HK-2 (cell line): ENCODE measurements at regions not wholly inside any gene's neighbourhood (a gene's known extent, or its start where the extent isn't known, plus 50 kb on each side); places are given as distances from the start of the nearest gene placed in this dataset.

Experiments used
- DNase-seq: peaks from one replicate; pipeline ENCODE4 v3.0.0-alpha.2; 2018; ENCODE audit not compliant: unreplicated experiment

GRCh38 chr5:125835293-125836172, 587.7 kb upstream of the GRAMD2B start:
- DNase-seq, result no peak

DNA sequence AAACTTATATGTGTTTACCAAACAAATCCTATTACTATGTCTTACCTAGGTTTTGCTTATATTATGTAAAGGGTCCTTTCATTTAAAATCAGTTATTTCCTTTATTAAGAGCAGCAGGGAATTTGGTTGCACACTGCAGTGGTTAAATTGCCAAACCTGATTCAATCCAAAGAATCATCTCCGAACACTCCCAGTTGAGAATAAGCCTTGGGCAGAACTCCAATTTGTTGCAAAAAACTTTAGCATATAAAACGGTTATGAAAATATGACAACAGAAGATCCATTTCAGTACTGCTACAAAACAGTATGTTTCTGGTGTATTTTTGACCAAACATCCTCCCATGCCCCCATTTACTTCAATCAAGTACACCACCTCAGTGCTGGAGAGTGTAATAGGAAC, 587.0 kb upstream of the GRAMD2B start:
- no peak for DNase-seq

GRCh38 chr5:125837866-125838265, 585.3 kb upstream of the GRAMD2B start:
- DNase-seq, result no peak

GRCh38 chr5:125847561-125847960, 575.6 kb upstream of the GRAMD2B start:
- DNase-seq, result no peak

- DNase-seq, result no peak
Observed at GRCh38 chr5:125848751-125849150, 574.5 kb upstream of the GRAMD2B start.

GRCh38 chr5:125856949-125857348, 566.3 kb upstream of the GRAMD2B start:
- no peak for DNase-seq

DNA sequence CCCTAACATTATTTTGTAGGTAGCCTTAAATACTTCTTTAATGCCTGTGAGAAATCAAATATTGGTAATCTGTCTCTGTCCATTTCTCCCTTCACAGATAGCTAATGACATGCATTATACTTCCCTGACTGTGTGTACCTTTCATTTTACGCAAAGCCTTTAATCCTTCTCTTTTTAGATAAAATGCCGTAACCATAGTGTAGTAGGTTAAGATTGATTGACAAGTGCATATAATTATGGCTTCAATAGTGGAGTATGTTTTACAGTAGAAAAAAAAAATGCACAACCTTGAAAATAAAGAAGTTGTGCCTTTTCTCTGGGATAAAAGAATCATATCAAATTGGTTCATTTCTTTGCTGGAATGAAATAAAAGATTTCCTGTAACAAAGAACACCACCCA, 559.6 kb upstream of the GRAMD2B start:
- no peak for DNase-seq

DNA sequence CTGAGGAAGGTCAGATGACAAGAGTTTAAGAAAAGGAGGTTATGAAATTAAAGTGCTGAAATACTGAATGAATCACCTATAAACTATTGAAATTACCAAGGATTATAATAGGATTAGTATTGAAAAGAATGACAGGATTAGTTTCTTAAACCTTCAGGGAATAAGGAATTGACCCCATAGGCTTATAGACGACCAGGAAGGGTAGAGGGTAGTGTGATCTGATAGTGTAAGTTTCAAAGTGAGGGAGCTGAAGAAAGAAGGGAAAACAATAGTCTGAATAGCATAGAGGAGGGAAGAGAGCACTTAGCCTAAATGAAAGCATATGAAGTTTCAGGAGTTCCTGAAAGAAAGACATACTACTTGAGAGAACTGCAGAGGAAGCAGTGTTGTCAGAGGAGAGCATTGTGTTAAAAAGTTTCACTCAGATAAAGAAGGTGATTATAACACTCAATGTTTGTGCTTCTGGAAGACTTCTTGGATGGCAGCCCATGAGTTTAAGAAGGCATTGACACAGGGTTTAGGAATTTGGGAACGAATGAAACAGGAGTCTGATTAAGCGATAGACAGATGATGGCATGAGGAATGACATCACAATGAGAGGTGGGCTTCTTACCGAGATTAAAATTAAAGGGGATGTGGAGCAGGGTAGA, 557.9 kb upstream of the GRAMD2B start:
- no peak for DNase-seq

- no peak for DNase-seq
Observed at GRCh38 chr5:125868036-125868435, 555.2 kb upstream of the GRAMD2B start.

- DNase-seq, result no peak
Observed at GRCh38 chr5:125870256-125870655, 553.0 kb upstream of the GRAMD2B start.

- DNase-seq, result no peak
Observed at GRCh38 chr5:125874057-125874456, 549.2 kb upstream of the GRAMD2B start.

DNA sequence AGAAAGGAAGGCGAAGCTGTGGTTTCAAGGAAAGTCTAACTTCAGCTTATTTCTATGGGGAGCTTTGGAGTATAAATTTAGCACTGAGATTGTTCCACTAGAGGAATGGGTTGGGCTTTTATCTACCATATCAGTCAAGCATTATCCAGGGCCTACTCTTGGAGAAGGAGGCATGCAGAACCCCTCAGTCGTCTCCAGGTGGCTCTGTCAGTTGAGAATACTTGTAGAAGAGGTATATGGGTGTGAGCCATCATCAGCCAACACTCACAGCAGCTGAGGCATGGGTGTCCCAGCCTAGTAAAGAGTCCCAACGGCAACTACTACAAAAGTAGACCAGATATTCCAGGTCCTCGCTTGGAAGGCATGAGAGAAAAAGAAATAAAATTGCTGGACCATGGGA, 548.5 kb upstream of the GRAMD2B start:
- no peak for DNase-seq

- no peak for DNase-seq
Observed at GRCh38 chr5:125877248-125877647, 546.0 kb upstream of the GRAMD2B start.

DNA sequence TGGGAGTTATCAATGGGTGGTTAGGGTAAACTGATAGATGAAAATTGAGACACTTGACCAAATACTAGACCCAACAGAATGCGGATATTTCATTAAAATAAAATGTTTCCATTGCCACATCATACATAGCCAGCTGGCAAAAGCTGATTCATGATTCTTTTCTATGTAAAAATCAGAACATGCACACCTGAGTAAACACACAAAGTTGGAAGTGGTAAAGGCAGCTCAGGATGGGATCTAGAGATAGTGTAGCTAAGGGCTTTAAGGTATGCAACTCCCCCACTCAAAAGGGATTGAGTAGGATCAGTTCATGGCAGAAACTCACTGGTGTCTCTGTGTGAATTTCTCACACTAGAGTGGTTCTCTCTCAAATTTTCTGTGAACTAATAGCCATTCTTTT, 541.1 kb upstream of the GRAMD2B start:
- DNase-seq, result no peak

DNA sequence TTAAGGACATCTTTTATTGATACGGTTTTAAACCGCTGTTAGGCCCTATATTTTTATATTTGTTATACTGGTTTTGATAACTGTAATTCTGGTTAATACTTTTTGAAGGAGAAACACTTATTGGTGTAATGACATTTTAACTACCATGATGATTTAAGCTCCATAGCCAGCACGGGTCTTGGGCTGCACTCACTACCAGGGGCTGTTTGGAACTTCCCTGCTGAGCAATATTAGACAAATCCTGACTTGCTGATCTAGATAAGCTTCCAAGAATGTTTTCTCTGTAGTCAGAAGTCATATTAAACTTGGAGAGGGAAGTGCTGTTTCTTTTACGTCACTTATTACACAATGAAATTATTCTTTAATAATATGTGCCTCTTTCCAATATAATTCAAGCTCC, 540.0 kb upstream of the GRAMD2B start:
- no peak for DNase-seq

GRCh38 chr5:125888358-125888757, 534.9 kb upstream of the GRAMD2B start:
- DNase-seq, result no peak

DNA sequence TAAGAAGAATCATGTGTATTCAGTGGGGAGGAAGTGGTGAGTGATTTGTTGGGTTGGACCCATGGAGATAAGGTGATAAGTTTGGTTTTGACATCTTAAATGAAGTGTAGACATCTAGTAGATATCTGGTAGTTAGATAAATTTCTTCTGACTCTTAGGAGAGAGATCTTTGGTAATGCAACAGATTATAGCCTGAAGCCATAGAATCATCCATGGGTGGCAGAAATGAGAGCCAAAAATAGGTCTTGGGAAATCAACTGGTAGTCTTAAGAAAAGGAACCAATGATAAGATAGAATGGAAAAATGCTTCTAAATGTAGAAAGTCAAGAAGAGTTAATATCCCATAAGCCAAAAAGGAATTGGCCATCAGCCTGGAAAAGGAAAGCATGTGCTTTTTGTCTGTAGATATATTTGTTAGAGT, 532.7 kb upstream of the GRAMD2B start:
- DNase-seq, result no peak

DNA sequence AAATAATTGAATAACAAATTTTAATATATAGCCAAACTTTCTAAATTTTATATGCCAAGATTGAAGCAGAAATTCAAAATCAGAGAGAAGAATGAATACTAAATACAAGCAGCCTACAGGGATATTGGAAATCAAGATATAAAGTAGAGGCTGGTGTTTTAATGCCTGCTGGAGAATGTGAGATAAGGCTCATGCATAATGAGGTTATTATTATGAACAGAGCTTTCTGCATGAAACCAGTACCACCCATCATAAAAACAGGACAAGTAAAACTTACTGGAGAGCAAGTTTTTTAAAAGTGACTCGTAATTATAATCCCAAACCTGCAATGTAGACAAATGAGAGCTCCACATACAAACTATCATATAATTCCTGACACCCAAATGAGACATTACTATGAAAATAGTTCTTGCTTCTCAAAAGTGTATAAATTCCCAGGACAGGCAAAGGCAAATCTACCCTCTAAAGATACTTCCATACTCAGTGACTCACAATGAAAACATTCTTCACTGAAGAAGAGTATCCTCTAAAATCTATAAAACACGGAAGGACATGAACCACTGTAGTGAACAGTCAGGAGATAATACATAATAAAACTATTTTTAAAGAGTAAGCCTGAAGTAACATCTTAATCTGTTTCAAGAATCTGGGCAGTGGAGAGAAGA, 532.0 kb upstream of the GRAMD2B start:
- no peak for DNase-seq

GRCh38 chr5:125894383-125894782, 528.8 kb upstream of the GRAMD2B start:
- no peak for DNase-seq

GRCh38 chr5:125896368-125896767, 526.8 kb upstream of the GRAMD2B start:
- DNase-seq, result no peak

DNA sequence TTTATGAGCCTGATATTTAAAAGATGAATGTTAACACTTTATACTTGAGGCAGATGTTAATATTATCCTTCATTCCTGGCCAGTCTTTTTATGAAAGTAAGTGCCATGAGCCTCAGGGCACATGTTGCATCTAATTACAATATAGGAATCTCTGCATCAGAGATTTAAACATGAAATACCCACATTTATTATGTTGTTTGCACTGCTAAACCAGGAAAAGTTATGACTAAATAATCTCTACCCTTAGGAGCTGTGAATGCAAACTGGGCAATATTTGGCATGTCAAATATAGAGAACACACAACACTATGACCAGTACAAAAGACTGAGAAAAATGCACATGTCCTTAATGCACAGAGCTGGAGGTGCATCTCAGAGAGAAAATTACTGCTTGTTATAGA, 526.1 kb upstream of the GRAMD2B start:
- DNase-seq, result no peak

- DNase-seq, result no peak
Observed at GRCh38 chr5:125898851-125899405, 524.3 kb upstream of the GRAMD2B start.

GRCh38 chr5:125912028-125912427, 511.2 kb upstream of the GRAMD2B start:
- DNase-seq, result no peak
